GM18517 (cell line): ENCODE measurements at regions not wholly inside any gene's neighbourhood (a gene's known extent, or its start where the extent isn't known, plus 50 kb on each side); places are given as distances from the start of the nearest gene placed in this dataset.

Experiments
- ATAC-seq: cut with Tn5 transposase; IDR thresholded peaks from one replicate; pipeline ENCODE4 v1.9.1; 2021; ENCODE audit warnings: mild to moderate bottlenecking, moderate library complexity; ENCODE audit not compliant: unreplicated experiment

DNA sequence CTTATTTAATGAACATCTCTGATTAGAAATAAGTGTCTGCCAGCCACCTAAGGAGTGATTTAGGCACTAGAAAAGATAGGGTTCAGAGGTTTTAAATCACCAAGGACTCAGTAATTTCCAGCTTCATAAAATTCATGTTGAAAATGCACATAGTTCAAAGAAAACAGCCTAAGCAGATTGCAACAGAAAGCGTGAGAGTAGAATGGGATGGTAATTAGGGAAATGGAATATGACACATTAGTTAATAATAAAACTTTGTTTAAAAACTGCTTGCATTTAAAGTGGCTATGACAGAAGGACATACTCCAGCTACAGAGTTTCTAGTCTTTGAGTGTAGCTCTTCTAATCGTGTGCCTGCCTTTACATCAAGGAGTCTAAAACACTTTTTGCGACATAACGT is 490.8 kb downstream of the TLE4 start:
- ATAC-seq = no peak

DNA sequence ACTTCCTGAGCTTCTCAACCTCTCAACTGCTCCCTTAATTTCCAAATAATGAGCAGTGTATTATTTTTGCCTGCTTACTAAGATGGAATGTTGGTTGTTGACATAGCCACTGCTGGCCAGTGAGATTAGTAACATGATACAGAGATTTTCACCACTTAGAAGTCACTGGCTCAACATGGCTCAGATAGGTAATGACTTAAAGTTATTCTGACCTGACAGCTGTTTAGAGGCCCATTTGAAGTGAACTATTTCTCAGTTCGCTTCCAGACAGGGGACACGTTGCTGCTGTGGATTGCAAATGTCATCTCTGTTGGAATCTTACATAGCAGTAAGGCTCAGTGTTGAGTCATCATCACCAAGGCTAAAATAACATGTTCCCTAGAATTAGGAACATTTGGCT is 490.2 kb downstream of the TLE4 start:
- ATAC-seq = no peak

DNA sequence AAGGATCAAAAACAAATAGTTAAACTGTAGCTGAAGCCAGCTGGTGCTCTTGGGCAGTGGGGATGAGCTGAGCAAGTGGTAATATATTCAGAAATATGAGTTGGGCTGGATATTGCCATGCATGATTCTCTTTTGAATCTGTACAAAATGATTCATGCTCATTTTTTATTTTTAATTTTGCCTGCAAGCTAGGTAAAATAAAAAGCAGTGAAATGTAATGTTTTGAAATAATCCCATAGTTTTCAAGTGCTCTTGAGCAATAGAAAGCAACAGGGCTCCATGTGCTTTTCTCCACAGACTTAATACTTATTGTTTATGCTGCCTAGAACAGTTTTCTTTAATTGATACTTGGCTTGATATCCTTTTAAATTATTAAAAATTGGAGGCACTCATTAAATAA is 489.3 kb downstream of the TLE4 start:
- ATAC-seq = no peak

DNA sequence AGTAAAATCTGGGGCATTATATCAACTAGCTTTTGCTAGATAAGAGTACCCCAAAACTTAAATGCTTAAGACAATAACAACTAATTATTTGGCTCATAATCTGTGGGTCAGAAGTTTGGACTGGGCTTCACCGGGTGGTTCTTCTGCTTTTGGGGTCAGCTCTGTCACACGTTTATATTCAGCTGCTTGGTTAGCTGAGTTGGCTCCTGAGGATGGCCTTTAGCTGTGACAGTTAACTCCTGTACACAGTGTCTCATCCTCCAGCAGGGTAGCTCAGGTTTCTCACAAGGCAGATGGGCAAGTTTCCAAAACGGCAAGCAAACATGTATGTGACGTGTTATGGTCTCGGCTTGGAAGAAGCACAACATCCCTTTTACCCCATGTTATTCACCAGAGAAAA is 488.2 kb downstream of the TLE4 start:
- ATAC-seq = no peak

DNA sequence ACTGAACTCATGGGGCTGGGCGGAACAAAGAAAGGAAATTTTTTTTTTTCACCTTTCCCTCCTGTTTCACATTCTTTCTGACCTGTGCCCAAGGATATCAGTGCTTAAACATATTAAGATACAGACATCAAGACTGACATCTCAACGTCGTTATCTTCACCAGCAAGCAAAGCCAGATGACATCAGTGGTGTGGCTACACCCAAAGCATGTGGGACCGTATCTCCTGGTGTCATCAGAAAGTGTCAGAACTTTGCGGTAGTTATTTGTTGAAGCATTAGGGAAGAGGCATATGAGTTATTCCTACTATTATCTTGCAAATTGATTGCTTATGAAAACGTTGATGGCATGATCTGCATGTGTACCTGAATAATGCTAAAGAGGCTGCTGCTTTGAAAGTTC is 487.4 kb downstream of the TLE4 start:
- no peak for ATAC-seq

DNA sequence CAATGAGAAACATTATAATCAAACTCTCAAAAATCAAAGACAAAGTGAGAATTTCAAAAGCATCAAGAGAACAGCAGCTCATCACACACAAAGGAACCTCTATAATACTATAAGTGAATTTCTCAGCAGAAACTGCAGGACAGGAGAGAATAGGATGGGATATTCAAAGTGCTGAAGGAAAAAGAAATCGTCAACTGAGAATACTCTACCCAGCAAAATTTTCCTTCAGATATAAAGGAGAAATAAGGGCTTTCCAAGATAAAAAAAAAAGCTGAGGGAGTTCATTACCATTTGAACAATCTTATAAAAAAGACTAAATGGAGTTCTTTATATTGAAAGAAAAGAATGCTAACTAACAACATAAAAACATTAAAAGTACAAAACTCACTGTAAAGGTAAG is 481.1 kb downstream of the TLE4 start:
- no peak for ATAC-seq

DNA sequence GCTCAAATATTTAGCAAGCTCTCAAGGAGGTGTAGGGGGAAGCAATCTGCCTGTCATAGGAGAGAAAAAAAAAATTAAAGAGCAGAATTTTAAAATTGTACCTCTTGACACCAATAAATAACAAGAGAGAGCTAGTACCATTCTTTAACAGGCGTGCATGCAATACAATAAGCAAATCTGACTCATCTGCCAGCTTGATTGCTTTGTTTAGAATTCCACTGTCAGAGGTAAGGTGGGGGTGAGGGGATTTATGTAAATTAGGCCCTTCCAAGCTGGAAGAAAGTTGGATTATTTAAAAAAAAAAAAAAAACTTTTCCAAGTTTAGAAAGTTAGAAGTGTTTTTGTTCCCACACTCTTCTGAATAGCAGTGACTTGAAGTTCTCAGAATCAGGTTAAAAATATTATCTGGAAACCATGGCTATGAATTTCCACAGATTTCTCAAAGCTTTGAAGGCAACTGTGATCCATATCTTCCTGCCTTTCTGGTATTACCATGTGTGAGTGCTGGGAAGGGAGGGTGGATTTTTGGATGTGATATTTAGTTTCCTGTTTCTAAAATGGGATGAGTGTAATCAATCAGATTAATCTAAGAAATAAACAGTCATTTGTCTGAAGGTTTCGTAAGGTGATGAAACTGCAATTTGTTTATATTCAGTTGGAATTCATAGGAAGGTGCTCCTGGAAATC is 477.5 kb downstream of the TLE4 start:
- no peak for ATAC-seq

DNA sequence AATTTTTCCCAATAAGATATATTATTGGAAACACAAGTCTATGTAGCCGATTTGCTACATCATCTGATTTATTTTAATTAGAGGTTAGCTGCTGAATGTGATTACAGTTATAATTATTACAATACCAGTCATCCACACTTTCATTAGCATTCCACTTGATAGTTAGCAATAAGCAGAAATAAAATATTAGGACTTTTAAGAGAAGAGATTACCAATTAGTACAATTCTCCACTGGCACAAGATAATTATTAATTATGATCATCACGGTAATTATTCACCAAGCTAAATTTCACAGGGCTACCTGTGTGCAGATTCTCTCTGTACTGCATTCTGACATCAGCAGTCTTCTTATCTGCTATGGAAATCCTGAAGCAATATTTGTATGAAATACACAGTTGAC is 474.7 kb downstream of the TLE4 start:
- no peak for ATAC-seq

DNA sequence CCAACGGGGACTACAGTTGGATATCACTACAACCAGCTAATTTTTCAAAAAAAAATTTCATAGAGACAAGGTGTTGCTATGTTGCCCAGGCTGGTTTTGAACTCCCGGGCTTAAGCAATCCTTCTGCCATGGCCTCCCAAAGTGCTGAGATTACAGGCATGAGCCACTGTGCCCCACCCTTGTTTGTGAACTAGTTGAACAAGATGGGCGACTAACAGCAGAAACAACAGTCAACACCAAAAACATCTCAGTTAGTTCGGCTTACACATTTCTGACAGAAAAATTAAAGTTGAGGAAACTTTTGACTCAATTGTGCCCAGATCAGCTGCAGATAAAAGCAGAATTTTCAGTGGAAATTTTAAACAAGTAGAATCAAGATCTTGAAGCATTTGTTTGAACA is 470.1 kb downstream of the TLE4 start:
- ATAC-seq = no peak

DNA sequence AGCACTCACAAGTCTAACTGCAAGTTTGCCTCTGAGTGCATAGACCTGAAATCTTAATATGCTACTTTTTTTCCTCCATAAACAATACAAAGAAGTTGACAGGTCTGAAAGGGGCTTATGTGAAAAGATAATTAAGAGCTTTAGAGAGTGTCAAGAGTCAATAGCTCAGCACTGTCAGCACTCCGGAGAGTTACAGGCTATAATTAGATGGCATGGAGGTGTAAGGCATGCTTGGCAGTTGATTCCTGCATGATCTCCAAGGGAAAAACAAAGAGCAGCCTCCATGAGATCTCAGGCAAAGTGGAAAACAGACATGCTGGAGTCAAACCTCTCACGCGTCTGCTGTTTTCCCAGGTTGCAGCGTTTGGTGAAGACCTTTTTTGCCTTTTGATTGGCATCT is 468.7 kb downstream of the TLE4 start:
- ATAC-seq = no peak

DNA sequence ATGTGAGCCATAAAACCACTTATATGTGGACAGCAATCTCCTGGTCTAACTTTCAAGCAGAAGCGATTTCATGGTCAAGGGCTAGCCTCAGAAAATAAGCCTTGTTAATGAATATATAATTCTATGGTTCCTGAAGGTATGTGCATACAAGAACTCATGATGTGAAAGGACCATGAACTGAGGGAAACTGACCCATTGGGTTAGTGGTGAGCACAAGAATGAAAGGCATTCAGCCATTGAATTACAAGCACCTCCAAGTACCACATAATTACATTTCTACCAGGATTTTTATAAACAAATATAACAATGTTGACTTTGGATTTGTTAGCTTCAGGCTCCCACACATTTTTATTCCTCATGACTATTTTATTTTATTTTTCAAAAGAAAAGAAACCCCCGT is 459.0 kb downstream of the TLE4 start:
- no peak for ATAC-seq

DNA sequence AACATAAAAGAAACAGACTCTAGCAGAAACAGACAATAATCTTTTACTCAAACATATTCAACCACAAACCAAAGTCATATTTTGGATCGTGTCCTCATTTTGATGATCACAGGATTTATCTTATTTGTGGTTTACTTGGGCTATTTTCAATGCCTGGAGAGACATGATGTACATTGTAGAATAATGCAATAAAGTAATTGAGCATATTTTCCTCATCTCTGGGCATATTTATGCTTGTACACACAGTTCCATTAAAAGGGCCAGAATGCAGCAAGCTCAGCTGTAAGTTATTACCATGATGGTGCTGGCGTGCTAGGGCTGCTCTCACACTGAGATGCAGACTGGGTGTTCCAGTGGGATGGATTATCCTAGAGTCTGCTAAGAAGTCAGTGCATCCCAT is 456.7 kb downstream of the TLE4 start:
- no peak for ATAC-seq

DNA sequence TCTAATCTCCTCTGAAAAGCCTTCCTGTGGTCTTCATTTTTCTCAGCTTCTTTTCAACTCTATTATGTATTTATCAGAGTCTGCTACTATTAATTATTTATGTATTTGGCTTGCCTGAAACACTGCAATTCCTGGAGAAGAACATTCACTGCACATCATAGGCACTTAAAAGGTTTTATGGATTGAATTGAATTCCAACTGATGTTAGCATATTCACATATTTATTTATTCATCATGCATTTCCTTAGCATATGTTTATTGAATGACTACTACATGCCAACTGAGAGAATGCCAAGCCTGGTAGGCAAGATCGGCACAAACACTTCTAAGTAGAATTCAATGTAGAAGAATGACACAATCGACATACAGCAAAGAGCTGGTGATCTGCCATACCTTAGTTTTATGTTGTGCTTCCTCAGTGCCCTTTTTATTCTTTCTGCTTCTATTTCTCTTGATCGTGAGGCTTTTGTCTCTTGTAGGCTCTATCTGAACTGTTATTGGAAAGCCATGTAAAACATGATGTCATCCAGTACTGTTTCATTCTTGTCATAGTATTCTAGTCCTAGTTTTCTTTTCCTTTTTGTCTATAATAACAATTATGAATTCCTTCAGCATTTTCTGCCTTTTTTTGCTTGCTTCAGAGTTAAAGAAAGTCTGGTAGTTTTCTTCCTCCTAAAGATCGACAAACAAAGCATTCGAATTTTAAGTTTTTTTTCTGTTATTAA is 454.2 kb downstream of the TLE4 start:
- no peak for ATAC-seq

DNA sequence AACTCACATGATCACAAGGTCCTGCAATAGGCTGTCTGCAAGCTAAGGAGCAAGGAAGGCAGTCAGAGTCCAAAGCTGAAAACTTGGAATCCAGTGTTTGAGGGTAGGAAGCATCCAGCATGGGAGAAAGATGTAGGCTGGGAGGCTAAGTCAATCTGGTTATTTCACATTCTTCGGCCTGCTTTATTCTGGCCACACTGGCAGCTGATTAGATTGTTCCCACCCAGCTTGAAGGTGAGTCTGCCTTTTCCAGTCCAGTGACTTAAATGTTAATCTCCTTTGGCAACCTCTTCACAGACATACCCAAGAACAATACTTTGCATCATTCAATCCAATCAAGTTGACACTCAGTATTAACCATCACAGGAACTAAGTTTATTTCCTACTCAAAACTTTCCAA is 453.4 kb downstream of the TLE4 start:
- ATAC-seq = no peak

DNA sequence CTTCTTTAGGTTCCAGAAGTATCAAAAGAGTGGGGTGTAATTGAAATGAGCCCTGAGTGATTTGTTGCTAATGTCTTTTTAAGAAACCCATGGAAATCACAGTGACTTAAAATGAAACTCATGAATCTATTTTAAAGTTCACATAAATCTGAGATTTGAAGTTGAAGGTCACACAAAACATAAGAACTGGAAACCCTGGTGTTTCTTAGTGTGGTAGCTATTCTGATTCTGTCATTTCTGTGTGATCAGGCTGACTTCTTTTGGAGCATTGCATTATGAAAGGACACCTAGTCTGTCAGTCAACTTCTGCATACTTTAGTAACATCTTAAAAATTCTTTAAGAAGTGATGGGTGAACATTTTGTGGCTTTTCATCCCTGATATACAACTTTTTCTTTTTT is 448.8 kb downstream of the TLE4 start:
- no peak for ATAC-seq

DNA sequence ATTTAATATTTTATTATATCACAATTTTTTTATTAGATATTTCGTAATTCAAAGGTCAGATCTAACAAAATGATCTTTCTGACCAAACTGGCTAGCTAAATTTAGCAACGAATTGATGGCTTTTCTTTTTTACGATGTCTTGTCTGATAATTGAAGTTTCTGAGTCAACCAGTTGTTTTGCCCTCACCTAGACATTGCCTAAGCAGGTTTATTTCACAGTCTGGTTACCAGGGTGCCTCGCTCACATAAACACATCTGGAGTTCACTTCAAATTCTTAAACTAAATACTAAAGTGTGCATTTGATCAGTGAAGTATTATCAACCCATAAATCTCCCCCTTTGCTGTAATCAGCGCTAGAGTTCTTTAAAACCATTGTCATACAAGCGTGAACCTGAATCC is 448.3 kb downstream of the TLE4 start:
- no peak for ATAC-seq

DNA sequence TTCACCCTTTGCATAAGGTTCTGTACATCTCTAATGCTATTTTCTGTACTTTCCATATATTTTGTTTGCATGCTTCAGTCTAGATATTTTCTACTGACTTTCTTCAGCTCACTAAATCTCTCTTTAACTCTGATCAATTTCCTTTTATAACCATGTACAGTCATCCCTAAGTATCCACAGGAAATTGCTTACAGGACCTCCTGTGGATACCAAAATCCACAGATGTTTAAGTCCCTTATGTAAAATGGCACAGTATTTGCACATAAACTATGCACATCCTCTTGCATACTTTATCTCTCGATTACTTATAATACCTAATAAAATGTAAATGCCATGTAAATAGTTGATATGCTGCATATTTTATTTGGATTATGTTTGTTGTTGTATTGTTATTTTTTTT is 442.1 kb downstream of the TLE4 start:
- ATAC-seq = no peak

DNA sequence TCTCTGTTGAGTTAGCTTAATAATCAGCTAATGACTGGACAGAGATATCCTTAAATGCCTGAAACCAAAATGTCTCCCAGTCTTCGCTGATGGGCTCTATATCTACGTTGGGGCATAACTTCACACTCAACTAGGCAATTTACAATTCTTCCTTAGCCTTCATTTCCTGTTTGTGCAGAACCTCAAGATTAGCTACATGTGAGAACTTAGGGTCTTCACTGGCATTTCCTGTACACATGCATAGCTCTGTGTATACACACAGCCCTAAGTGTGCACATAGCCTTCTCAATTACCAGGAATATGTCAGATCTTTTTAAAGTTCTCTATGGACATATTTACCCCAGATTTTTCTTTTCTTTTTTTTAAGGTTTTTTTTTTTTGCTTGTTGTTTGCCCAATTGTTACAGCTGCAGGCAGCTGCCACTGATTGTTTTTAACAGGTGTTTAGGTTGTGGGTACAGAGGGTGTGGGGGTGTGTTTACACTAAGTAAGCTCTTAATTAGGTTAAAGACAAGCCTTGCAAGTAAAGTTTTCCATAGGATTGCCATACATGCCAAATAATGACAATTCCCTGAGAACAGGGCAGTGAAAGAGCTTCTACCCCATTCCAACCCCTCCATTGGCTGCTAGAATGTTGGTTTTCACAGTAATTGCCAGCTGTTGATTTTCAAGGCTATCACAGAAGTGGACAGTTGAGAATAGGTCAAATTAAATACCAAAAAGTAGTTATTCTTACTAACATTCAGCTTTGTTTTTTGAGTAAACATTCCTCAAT is 441.0 kb downstream of the TLE4 start:
- ATAC-seq = no peak

DNA sequence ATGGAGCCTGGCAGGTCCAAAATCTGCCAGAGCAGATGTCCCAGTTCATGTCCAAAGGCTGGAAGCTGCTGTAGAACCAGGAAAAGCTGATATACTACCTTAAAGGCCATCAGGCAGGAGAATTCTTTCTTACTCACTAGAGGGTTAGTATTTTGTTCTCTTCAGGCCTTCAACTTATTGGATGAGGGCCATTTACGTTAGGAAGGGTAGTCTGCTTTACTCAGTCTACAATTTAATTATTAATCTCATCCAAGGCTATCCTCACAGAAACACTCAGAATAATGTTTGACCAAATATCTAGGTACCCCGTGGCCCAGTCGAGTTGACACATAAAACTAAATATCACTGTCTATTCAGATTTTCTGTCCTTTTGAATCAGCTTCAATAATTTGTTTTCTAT is 437.4 kb downstream of the TLE4 start:
- ATAC-seq = no peak

DNA sequence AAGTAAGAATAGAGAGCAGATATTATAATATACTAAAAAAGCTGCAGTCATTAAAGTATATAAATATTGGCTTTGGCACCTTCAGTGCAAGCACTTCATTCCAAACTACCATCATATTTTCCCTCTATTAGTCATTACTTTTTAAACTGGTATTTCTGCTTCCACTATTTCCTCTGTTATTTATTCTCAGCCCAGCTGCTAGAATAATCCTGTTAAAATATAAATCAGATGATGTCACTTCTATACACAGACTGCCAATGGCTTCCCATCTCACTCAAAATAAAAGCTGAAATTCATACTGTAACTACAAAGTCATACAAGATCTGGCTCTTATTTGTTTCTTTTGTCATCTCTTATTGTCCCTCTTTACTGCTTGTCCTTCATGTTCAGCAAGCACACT is 432.9 kb downstream of the TLE4 start:
- no peak for ATAC-seq

DNA sequence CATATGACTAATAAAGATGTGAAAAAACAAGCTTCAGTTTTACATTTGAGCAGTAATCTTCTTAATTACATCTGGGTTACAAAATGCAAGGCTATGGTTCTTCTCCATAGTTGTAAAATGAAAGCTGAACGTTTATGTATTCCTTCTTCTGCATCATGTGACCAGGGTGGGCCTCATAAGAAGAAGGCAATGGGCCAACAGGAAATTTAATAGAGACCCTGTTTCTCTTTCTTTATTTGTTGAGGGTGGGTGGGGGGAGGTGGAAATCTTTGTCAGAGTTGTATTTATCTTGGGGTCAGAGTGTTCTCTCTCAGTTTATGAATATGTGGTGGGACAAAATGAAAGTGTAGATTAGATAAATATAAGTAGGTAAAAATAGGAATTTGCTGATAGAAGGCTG is 418.8 kb downstream of the TLE4 start:
- ATAC-seq = no peak

DNA sequence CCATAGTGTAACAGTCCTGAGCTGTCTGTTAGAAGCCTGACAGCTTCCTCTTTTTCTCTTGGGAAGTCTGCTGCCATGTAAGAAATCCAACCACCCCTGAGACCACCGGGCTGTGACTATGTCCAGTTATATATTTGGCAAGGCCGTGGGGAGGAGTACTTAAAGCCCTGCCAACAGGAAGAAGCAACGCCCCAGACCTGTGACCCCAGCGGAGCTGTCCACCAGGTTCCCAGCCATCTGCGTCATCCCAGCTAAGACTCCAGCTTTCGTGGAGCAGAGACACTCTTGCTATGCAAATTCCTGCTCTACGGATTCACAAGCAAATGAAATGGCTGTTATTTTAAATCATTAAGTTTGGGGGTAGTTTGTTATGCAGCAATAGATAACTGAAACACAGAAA is 417.3 kb downstream of the TLE4 start:
- ATAC-seq = no peak
